CD4-positive, alpha-beta T cell treated with Interleukin-6 at 100 ng/mL for 8 hours (primary cell): ENCODE measurements at regions not wholly inside any gene's neighbourhood (a gene's known extent, or its start where the extent isn't known, plus 50 kb on each side); places are given as distances from the start of the nearest gene placed in this dataset.

Experiments used
- DNase-seq: peaks from one replicate; pipeline ENCODE4 v3.0.0-alpha.2; 2020; ENCODE audit warnings: mixed read lengths, low spot score

- DNase-seq, result no peak
Measured at GRCh38 chr5:10849278-10849677, 88.2 kb upstream of the DAP start.

- DNase-seq, result no peak
Measured at GRCh38 chr5:10844016-10844415, 83.0 kb upstream of the DAP start.

GRCh38 chr5:10842823-10843222 is 81.8 kb upstream of the DAP start:
- no peak for DNase-seq

- no peak for DNase-seq
Measured at GRCh38 chr5:10839916-10840599, 79.0 kb upstream of the DAP start.

- no peak for DNase-seq
Measured at GRCh38 chr5:10839118-10839517, 78.1 kb upstream of the DAP start.

GRCh38 chr5:10838038-10838437 is 77.0 kb upstream of the DAP start:
- no peak for DNase-seq

- no peak for DNase-seq
Measured at GRCh38 chr5:10836986-10837385, 76.0 kb upstream of the DAP start.

- DNase-seq, result no peak
Measured at GRCh38 chr5:10834695-10835094, 73.7 kb upstream of the DAP start.

- no peak for DNase-seq
Measured at GRCh38 chr5:10832987-10833386, 72.0 kb upstream of the DAP start.

GRCh38 chr5:10832421-10832820 is 71.4 kb upstream of the DAP start:
- no peak for DNase-seq

GRCh38 chr5:10831419-10831818 is 70.4 kb upstream of the DAP start:
- DNase-seq, result no peak

- DNase-seq, result no peak
Measured at GRCh38 chr5:10828241-10828640, 67.2 kb upstream of the DAP start.

GRCh38 chr5:10827571-10827970 is 66.5 kb upstream of the DAP start:
- no peak for DNase-seq

GRCh38 chr5:10826971-10827370 is 65.9 kb upstream of the DAP start:
- no peak for DNase-seq

- DNase-seq, result no peak
Measured at GRCh38 chr5:10825897-10826644, 65.0 kb upstream of the DAP start.

- no peak for DNase-seq
Measured at GRCh38 chr5:10812218-10812617, 51.2 kb upstream of the DAP start.
